PC-9 (cell line): ENCODE measurements at regions not wholly inside any gene's neighbourhood (a gene's known extent, or its start where the extent isn't known, plus 50 kb on each side); places are given as distances from the start of the nearest gene placed in this dataset.

Experiments used
- BruUV-seq: library from RNA; stranded (reverse); fragments of 400-500 nt; replicated peaks from 2 replicates; lab custom pipeline; 2021; lab: Mats Ljungman, UMichigan
- CTCF ChIA-PET: fragments of 300-600 bp; sonication (Branson Sonifier 250); formaldehyde crosslinking; loops from one replicate; lab custom pipeline; 2022; ENCODE audit warnings: antibody characterized with exemption; lab: Charles Lee
- POLR2A ChIA-PET: fragments of 300-600 bp; sonication (Branson Sonifier 250); formaldehyde crosslinking; loops from one replicate; lab custom pipeline; 2022; ENCODE audit warnings: antibody characterized with exemption; ENCODE audit not compliant: unreplicated experiment; lab: Charles Lee
- DNase-seq, 2 experiments: peaks; one replicate each; pipeline versions ENCODE4 v3.0.0 to v3.0.0-alpha.2; 2015 to 2022; ENCODE audit warnings: mixed read lengths in 1 of 2
- H2AFZ ChIP-seq: fragments of 200-600 bp; sonication (generic); 2 replicates; pipeline ENCODE4 v1.8.1; 2017; ENCODE audit warnings: antibody characterized with exemption
- H3F3A ChIP-seq: fragments of 200-600 bp; sonication (generic); 2 replicates; pipeline ENCODE4 v1.8.1; 2017; ENCODE audit warnings: antibody characterized with exemption, mild to moderate bottlenecking, low read depth; ENCODE audit not compliant: insufficient read depth
- H3K27ac ChIP-seq: fragments of 200-600 bp; sonication (generic); 2 replicates; pipeline ENCODE4 v1.6.1; 2016; ENCODE audit warnings: mixed run types
- H3K27me3 ChIP-seq: fragments of 200-600 bp; sonication (generic); 2 replicates; pipeline ENCODE4 v1.6.1; 2016; ENCODE audit warnings: low read depth, mixed run types; ENCODE audit not compliant: insufficient read depth
- H3K36me3 ChIP-seq: fragments of 200-600 bp; sonication (generic); 2 replicates; pipeline ENCODE4 v1.6.1; 2016; ENCODE audit warnings: low read depth, mixed run types
- H3K4me1 ChIP-seq: fragments of 200-600 bp; sonication (generic); replicated peaks from 2 replicates; pipeline ENCODE4 v1.6.1; 2016; ENCODE audit warnings: mixed run types; ENCODE audit not compliant: insufficient read depth
- H3K4me2 ChIP-seq: fragments of 200-600 bp; sonication (generic); 2 replicates; pipeline ENCODE4 v1.6.1; 2017; ENCODE audit warnings: mixed run types
- H3K4me3 ChIP-seq: fragments of 200-600 bp; sonication (generic); 2 replicates; pipeline ENCODE4 v1.6.1; 2016; ENCODE audit warnings: mixed run types
- H3K79me2 ChIP-seq: fragments of 200-600 bp; sonication (generic); 2 replicates; pipeline ENCODE4 v1.6.1; 2017; ENCODE audit warnings: low read depth, mixed run types
- H3K9me2 ChIP-seq: fragments of 200-600 bp; sonication (generic); 2 replicates; pipeline ENCODE4 v1.8.1; 2017; ENCODE audit warnings: mild to moderate bottlenecking; ENCODE audit not compliant: insufficient read depth
- H3K9me3 ChIP-seq: fragments of 200-600 bp; sonication (generic); 2 replicates; pipeline ENCODE4 v1.8.1; 2016; ENCODE audit warnings: low read depth; ENCODE audit not compliant: insufficient read depth
- H4K20me1 ChIP-seq: fragments of 200-600 bp; sonication (generic); 2 replicates; pipeline ENCODE4 v1.8.1; 2017; ENCODE audit not compliant: insufficient read depth
- EZH2 ChIP-seq: fragments of 200-600 bp; sonication (generic); IDR thresholded peaks from 2 replicates; pipeline ENCODE4 v1.8.0; 2017; ENCODE audit warnings: antibody characterized with exemption, low read depth
- intact Hi-C: fragments of 100-400 bp; cut with micrococcal nuclease; formaldehyde crosslinking; loops from one replicate; pipeline ENCODE4 v1.10.0; 2022; ENCODE audit not compliant: unreplicated experiment
- TF ChIP-seq, protein P1 (sequence below): fragments of 200-600 bp; sonication (generic); conservative IDR thresholded peaks from 2 replicates; pipeline ENCODE4 v1.6.1; 2017; ENCODE audit warnings: mixed run types, antibody characterized with exemption, mild to moderate bottlenecking, moderate library complexity

DNA sequence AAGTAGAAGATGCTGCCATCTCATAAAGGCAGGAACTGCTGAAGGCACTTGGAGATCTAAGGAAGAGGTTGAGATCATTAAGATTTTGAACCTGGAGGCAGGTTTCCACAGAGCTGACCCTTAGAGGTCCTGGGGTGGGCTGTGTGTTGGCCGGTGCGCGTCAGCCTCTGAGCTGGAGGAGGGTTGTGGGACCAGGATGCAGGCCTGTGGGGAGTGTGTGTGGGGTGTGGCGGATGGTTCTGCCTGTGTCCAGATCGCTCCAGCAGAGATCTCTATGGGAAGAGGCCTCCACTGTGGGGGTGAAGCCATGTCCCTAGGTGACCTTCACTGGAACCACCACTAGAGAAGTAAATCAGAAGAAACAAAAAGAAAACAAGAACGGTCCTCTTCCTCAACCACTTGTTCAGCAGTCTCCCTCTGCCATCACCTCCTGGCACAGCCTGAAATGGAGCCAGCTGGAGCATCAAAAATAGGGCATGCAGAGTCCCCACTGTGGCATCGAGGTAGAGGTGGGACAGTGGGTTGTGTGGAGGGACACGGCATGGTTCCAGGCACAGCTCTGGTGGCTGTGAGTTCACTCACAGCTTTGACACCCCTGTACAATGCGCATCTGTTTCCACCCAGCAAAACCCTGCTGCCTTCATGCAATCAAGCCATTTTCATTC is 453.8 kb downstream of the TCERG1L start:
- TF ChIP-seq, protein P1, sequence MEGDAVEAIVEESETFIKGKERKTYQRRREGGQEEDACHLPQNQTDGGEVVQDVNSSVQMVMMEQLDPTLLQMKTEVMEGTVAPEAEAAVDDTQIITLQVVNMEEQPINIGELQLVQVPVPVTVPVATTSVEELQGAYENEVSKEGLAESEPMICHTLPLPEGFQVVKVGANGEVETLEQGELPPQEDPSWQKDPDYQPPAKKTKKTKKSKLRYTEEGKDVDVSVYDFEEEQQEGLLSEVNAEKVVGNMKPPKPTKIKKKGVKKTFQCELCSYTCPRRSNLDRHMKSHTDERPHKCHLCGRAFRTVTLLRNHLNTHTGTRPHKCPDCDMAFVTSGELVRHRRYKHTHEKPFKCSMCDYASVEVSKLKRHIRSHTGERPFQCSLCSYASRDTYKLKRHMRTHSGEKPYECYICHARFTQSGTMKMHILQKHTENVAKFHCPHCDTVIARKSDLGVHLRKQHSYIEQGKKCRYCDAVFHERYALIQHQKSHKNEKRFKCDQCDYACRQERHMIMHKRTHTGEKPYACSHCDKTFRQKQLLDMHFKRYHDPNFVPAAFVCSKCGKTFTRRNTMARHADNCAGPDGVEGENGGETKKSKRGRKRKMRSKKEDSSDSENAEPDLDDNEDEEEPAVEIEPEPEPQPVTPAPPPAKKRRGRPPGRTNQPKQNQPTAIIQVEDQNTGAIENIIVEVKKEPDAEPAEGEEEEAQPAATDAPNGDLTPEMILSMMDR, result no peak
- TF ChIP-seq EZH2, result no peak
- no peaks in the 10 kb centered on the region for H4K20me1 ChIP-seq
- intact Hi-C loops, result no loop called here
- no peak overlapping the region for H3K4me3 ChIP-seq
- H2AFZ ChIP-seq, result no peak overlapping the region
- BruUV-seq, result no TSS peak
- POLR2A ChIA-PET, result no interaction called here
- H3K9me2 ChIP-seq, result no peaks in the 10 kb centered on the region
- H3K4me1 ChIP-seq, result no peaks in the 10 kb centered on the region
- DNase-seq, result no peak
- no peak overlapping the region for H3K4me2 ChIP-seq
- H3K9me3 ChIP-seq, result no peaks in the 10 kb centered on the region
- no peaks in the 10 kb centered on the region for H3K36me3 ChIP-seq
- CTCF ChIA-PET, result no interaction called here
- no peaks in the 10 kb centered on the region for H3F3A ChIP-seq
- H3K79me2 ChIP-seq, result no peaks in the 10 kb centered on the region
- H3K27ac ChIP-seq, result no peak overlapping the region
- H3K27me3 ChIP-seq, result 0 out of 2 replicates have a peak, but pooled peaks cover under 1% of the 10 kb centered on the region

DNA sequence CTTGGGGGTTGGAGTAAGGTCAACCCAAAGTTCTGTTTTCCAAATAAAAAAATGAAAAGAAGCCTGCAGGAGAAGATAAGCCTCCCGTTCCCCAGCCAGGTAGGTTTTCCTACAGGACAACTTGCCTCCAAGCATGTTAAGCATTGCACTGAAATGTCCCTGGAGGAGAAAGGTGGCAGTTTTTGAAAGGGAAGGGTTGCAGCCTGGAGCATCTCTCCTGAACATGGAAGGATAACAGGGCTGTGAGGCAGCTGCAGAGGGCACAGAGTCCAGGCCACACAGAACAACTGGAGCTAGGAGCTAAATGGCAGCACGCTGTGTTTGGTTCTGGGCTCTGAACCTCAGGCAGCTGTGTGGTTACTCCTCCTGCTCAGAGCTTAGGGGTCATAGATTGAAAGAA is 452.9 kb downstream of the TCERG1L start:
- Histone ChIP-seq H3K9me2 (no peaks in the 10 kb centered on the region), H3K27ac (no peak overlapping the region), H3K79me2 (no peaks in the 10 kb centered on the region), H2AFZ (no peak overlapping the region), H4K20me1 (no peaks in the 10 kb centered on the region), H3K27me3 (0 out of 2 replicates have a peak, but pooled peaks cover 3% of the 10 kb centered on the region), H3K4me3 (no peak overlapping the region), H3K4me2 (no peak overlapping the region), H3F3A (no peaks in the 10 kb centered on the region), H3K36me3 (no peaks in the 10 kb centered on the region), H3K9me3 (no peaks in the 10 kb centered on the region), H3K4me1 (no peaks in the 10 kb centered on the region)
- ChIA-PET POLR2A (no interaction called here), CTCF (no interaction called here)
- intact Hi-C loops, result no loop called here
- BruUV-seq, result no TSS peak
- DNase-seq, result no peak
- TF ChIP-seq EZH2, result no peak
- TF ChIP-seq, protein P1, result no peak

DNA sequence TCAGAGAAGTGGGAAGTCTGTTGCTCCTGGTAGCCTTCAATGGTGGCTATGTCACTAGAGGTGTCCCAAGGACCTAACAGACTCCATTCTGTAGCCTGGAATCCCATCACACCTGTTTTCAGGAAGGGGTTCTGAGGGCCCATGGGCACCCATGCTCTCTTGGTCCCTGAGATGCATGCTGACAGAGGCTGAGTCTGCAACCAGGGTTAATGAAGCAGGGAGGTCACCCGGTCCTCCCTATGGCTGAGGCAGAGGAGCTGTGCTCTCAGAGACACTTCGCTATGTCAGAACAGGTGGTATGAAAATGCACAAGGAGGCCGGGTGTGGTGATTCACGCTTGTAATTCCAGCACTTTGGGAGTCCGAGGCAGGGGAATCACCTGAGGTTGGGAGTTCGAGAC is 452.1 kb downstream of the TCERG1L start:
- Histone ChIP-seq H3K27me3 (0 out of 2 replicates have a peak, but pooled peaks cover 3% of the 10 kb centered on the region), H3K4me2 (no peak overlapping the region), H2AFZ (no peak overlapping the region), H3F3A (no peaks in the 10 kb centered on the region), H3K9me3 (no peaks in the 10 kb centered on the region), H3K79me2 (no peaks in the 10 kb centered on the region), H3K4me3 (no peak overlapping the region), H3K27ac (no peak overlapping the region), H3K9me2 (no peaks in the 10 kb centered on the region), H3K36me3 (no peaks in the 10 kb centered on the region), H3K4me1 (no peaks in the 10 kb centered on the region), H4K20me1 (no peaks in the 10 kb centered on the region)
- CTCF ChIA-PET, result no interaction called here
- intact Hi-C loops, result no loop called here
- BruUV-seq, result no TSS peak
- POLR2A ChIA-PET, result no interaction called here
- no peak for TF ChIP-seq EZH2
- TF ChIP-seq, protein P1, result no peak
- DNase-seq, result no peak
